ENCODE measurements at regions not wholly inside any gene's neighbourhood (a gene's known extent, or its start where the extent isn't known, plus 50 kb on each side); places are given as distances from the start of the nearest gene placed in this dataset.

GRCh38 chr1:99560207-99561040, 85.5 kb upstream of the PALMD start:
- H3K36me3 Mint-ChIP-seq (ENCODE audit: low read depth, unreplicated experiment): no peaks in the 10 kb centered on the region
- no peaks in the 10 kb centered on the region for H3K4me1 Mint-ChIP-seq (ENCODE audit: unreplicated experiment)
- no peak for TF ChIP-seq CTCF (IDR thresholded peaks at IDR 0.05; ENCODE audit: unreplicated experiment)
- H3K9me3 Mint-ChIP-seq (ENCODE audit: unreplicated experiment): no peaks in the 10 kb centered on the region
- no peak for DNase-seq (ENCODE audit: low spot score)
- no peak overlapping the region for H3K27ac Mint-ChIP-seq (ENCODE audit: unreplicated experiment)
- peaks cover 1% of the 10 kb centered on the region for H3K27me3 Mint-ChIP-seq (ENCODE audit: unreplicated experiment)
- H3K4me3 Mint-ChIP-seq (ENCODE audit: unreplicated experiment): no peak overlapping the region

GRCh38 chr1:99561952-99562351, 84.0 kb upstream of the PALMD start:
- H3K9me3 Mint-ChIP-seq (ENCODE audit: unreplicated experiment): no peaks in the 10 kb centered on the region
- DNase-seq (ENCODE audit: low spot score): no peak
- H3K27ac Mint-ChIP-seq (ENCODE audit: unreplicated experiment): no peak overlapping the region
- peaks cover 1% of the 10 kb centered on the region for H3K27me3 Mint-ChIP-seq (ENCODE audit: unreplicated experiment)
- H3K4me1 Mint-ChIP-seq (ENCODE audit: unreplicated experiment): no peaks in the 10 kb centered on the region
- TF ChIP-seq CTCF (IDR thresholded peaks at IDR 0.05; ENCODE audit: unreplicated experiment): no peak
- H3K4me3 Mint-ChIP-seq (ENCODE audit: unreplicated experiment): no peak overlapping the region
- no peaks in the 10 kb centered on the region for H3K36me3 Mint-ChIP-seq (ENCODE audit: low read depth, unreplicated experiment)

GRCh38 chr1:99565606-99566289, 80.2 kb upstream of the PALMD start:
- no peak for TF ChIP-seq CTCF (IDR thresholded peaks at IDR 0.05; ENCODE audit: unreplicated experiment)
- Mint-ChIP-seq H3K9me3 (ENCODE audit: unreplicated experiment) (no peaks in the 10 kb centered on the region), H3K4me3 (ENCODE audit: unreplicated experiment) (no peak overlapping the region), H3K27me3 (ENCODE audit: unreplicated experiment) (peaks cover 1% of the 10 kb centered on the region), H3K4me1 (ENCODE audit: unreplicated experiment) (no peaks in the 10 kb centered on the region), H3K27ac (ENCODE audit: unreplicated experiment) (no peak overlapping the region), H3K36me3 (ENCODE audit: low read depth, unreplicated experiment) (no peaks in the 10 kb centered on the region)
- no peak for DNase-seq (ENCODE audit: low spot score)

- no peaks in the 10 kb centered on the region for H3K9me3 Mint-ChIP-seq (ENCODE audit: unreplicated experiment)
- no peaks in the 10 kb centered on the region for H3K36me3 Mint-ChIP-seq (ENCODE audit: low read depth, unreplicated experiment)
- TF ChIP-seq CTCF (IDR thresholded peaks at IDR 0.05; ENCODE audit: unreplicated experiment): no peak
- no peak for DNase-seq (ENCODE audit: low spot score)
- H3K4me1 Mint-ChIP-seq (ENCODE audit: unreplicated experiment): no peaks in the 10 kb centered on the region
- H3K4me3 Mint-ChIP-seq (ENCODE audit: unreplicated experiment): no peak overlapping the region
- H3K27ac Mint-ChIP-seq (ENCODE audit: unreplicated experiment): no peak overlapping the region
- H3K27me3 Mint-ChIP-seq (ENCODE audit: unreplicated experiment): peaks cover 1% of the 10 kb centered on the region
These were observed 79.5 kb upstream of the PALMD start for GRCh38 chr1:99566290-99567021.
